ENCODE measurements at regions not wholly inside any gene's neighbourhood (a gene's known extent, or its start where the extent isn't known, plus 50 kb on each side); places are given as distances from the start of the nearest gene placed in this dataset.

GRCh38 chr9:80873861-80874260 is 815.5 kb downstream of the TLE1 start (continued):
- TF ChIP-seq E2F6 (IDR thresholded peaks at IDR 0.05) (no peak), TEAD4 (IDR thresholded peaks at IDR 0.05; ENCODE audit: low read depth, low read length) (no peak), TAF1 (IDR thresholded peaks at IDR 0.05; ENCODE audit: low read depth, low read length) (no peak)
